Lung (tissue), 11 donors: ENCODE measurements at regions not wholly inside any gene's neighbourhood (a gene's known extent, or its start where the extent isn't known, plus 50 kb on each side); places are given as distances from the start of the nearest gene placed in this dataset.

Experiments used
- ATAC-seq: fragments of 200-7000 bp; cut with Tn5 transposase; one replicate; pipeline ENCODE4 v1.9.1; 2020; ENCODE audit warnings: moderate number of reproducible peaks; ENCODE audit not compliant: insufficient read depth, low FRiP score
- DNase-seq, 3 donors: peaks; one replicate each; pipeline ENCODE4 v3.0.0-alpha.2; 2013 to 2017
- H3K27ac ChIP-seq, 2 donors: one replicate each; pipeline ENCODE4 v1.5.1; 2013; ENCODE audit warnings: mild to moderate bottlenecking in 2 of 2, moderate library complexity in 2 of 2, control low read depth in 1 of 2, inconsistent platforms in 1 of 2, low read depth in 1 of 2, low read length in 1 of 2
- H3K27me3 ChIP-seq, 3 donors: one replicate each; pipeline ENCODE4 v1.5.1; 2013; ENCODE audit warnings: low read length in 2 of 3; ENCODE audit not compliant: control insufficient read depth in 3 of 3, insufficient read depth in 3 of 3
- H3K36me3 ChIP-seq, 4 donors: one replicate each; pipeline ENCODE4 v1.5.1; 2013; ENCODE audit warnings: low read length in 4 of 4, mild to moderate bottlenecking in 1 of 4, moderate library complexity in 1 of 4; ENCODE audit not compliant: control insufficient read depth in 4 of 4, insufficient read depth in 4 of 4
- H3K4me1 ChIP-seq, 5 donors: one replicate each; pipeline ENCODE4 v1.5.1; 2013; ENCODE audit warnings: low read length in 5 of 5, mild to moderate bottlenecking in 2 of 5, moderate library complexity in 1 of 5; ENCODE audit not compliant: control insufficient read depth in 5 of 5, insufficient read depth in 5 of 5
- H3K4me3 ChIP-seq: one replicate; pipeline ENCODE4 v1.5.1; 2013; ENCODE audit warnings: mild to moderate bottlenecking, control low read depth, moderate library complexity
- H3K9ac ChIP-seq, 2 donors: one replicate each; pipeline ENCODE4 v1.5.1; 2013; ENCODE audit warnings: low read length in 2 of 2, control low read depth in 1 of 2; ENCODE audit not compliant: insufficient read depth in 1 of 2
- H3K9me3 ChIP-seq, 4 donors: one replicate each; pipeline ENCODE4 v1.5.1; 2013; ENCODE audit warnings: low read length in 3 of 4, mild to moderate bottlenecking in 1 of 4, moderate library complexity in 1 of 4; ENCODE audit not compliant: control insufficient read depth in 4 of 4, insufficient read depth in 3 of 4
- WGBS, 2 donors: extraction: QIAGEN DNeasy Blood & Tissue Kit; methylation state at CpG; one replicate each; pipeline ENCODE4 v1.1.7; 2013; 5-methylcytosine and 5-hydroxymethylcytosine counted together
- TF ChIP-seq, protein P1 (sequence below): IDR thresholded peaks from 2 replicates; pipeline ENCODE4 v1.5.1; 2012; ENCODE audit warnings: mild to moderate bottlenecking; ENCODE audit errors: control extremely low read depth, extremely low read depth
- donor health status: control.
- donor health status: control.
- donor health status: Bipolar disorder and iron deficiency.
- donor health status: healthy.
- donor health status: DM: yes; HTN: yes; CAD: no.

DNA sequence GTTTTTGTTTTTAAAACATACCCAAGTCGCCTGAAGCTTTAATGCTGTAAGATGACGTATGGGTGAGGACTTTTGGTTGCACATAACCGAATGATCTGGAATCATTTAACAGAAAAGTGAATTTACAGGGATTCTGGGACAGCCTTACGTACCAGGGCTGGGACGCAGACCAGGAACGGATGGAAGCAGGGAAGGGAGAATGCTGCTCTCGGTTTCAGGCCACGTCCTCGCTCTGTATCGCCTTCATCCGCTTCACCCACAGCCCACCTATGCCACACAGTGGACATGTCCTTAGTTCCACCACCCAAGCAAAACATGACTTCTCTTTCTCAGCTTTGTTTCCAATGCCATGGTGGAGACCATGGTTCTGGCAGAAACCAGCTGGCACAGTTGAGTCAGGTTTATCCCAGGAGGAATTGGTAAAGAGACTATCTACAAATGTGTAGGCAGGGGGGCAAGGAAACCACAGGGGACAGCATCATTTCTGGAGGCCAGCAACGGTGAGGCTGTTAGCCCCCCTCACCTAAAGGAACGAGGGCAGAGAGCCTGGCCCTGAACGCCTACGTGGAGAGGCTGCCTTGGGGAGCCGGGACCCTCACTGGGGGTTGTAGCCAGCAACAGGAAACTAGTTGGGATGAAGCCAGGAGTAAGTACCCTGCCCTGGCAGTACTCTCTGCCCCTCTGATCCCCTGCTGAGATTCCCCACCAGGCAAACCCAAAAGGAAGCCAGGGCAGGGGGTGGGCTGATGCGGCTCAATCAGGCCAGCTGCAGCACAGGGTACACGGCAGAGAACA lies 132.5 kb downstream of the NDUFA10 start:
- DNase-seq = no peak
- peaks cover 0 to 1% (median 0%) of the 10 kb centered on the region in 4 donors for H3K9me3 ChIP-seq
- 93 to 94% methylated on average over 18 of the region's 18 CpGs for WGBS, 2 donors
- peaks cover 0 to 6% (median 0%) of the 10 kb centered on the region in 3 donors for H3K27me3 ChIP-seq
- no peak overlapping the region for H3K9ac ChIP-seq
- H3K4me3 ChIP-seq = no peak overlapping the region
- TF ChIP-seq, protein P1, sequence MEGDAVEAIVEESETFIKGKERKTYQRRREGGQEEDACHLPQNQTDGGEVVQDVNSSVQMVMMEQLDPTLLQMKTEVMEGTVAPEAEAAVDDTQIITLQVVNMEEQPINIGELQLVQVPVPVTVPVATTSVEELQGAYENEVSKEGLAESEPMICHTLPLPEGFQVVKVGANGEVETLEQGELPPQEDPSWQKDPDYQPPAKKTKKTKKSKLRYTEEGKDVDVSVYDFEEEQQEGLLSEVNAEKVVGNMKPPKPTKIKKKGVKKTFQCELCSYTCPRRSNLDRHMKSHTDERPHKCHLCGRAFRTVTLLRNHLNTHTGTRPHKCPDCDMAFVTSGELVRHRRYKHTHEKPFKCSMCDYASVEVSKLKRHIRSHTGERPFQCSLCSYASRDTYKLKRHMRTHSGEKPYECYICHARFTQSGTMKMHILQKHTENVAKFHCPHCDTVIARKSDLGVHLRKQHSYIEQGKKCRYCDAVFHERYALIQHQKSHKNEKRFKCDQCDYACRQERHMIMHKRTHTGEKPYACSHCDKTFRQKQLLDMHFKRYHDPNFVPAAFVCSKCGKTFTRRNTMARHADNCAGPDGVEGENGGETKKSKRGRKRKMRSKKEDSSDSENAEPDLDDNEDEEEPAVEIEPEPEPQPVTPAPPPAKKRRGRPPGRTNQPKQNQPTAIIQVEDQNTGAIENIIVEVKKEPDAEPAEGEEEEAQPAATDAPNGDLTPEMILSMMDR = no peak
- no peak for ATAC-seq
- H3K36me3 ChIP-seq = no peaks in the 10 kb centered on the region
- H3K27ac ChIP-seq = no peak overlapping the region
- peaks cover 0 to 31% (median 1%) of the 10 kb centered on the region in 5 donors for H3K4me1 ChIP-seq

DNA sequence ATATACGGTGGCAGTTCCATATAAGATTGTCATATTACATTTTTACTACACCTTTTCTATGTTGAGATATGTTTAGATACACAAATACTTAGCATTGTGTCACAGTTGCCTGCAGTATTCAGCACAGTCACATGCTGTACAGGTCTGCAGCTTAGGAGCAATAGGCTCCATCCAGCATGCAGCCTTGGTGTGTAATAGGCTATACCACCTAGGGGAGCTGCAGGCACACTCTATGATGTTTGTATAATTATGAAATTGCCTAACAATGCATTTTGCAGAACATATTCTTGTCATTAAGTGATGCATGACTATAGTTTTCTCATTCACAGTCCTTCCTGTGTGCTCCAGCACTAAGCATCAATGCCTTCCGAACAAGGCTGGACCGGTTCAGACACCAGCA lies 133.4 kb downstream of the NDUFA10 start:
- Histone ChIP-seq H3K4me1 (peaks cover 0 to 23% (median 0%) of the 10 kb centered on the region in 5 donors), H3K9ac (no peak overlapping the region)
- WGBS, 2 donors = 95 to 97% methylated on average over 3 of the region's 3 CpGs

DNA sequence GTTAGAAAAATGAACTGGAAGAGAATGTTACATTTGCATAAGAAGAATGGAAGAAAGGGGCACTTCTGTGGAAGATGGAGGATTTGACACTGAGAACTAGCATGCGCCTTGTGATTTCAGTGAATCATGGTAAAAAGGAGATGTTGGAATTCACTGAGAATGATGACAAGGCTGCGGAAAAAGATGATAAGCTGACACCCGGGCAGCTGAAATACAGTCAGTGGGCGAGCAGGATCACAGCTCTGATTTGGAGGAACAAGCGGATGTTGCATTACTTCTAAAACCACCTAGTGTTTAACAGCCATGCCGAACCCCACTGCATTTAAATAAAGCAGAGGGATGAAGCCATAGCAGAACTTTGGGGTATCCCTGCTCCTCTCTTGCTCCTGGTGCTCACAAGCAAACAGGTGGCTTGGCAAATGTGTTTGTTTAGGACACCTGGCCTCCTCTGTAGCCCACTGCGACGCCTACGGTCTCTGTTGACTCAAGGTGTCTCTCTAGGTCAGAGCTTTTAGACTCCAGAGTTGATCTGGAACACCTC lies 134.9 kb downstream of the NDUFA10 start:
- no peak for ATAC-seq
- Histone ChIP-seq H3K27me3 (peaks cover 0 to 6% (median 0%) of the 10 kb centered on the region in 3 donors), H3K4me1 (peaks cover 0 to 17% (median 0%) of the 10 kb centered on the region in 5 donors), H3K36me3 (no peaks in the 10 kb centered on the region), H3K9me3 (peaks cover 0 to 4% (median 0%) of the 10 kb centered on the region in 4 donors), H3K4me3 (no peak overlapping the region), H3K9ac (peak overlapping the region in 1 of 2 donors; percentile 32), H3K27ac (no peak overlapping the region)
- TF ChIP-seq, protein P1 = no peak
- 86 to 90% methylated on average over 9 of the region's 9 CpGs for WGBS, 2 donors
- DNase-seq = no peak

More for the DNA sequence above, 133.4 kb downstream of the NDUFA10 start:
- no peak overlapping the region for H3K4me3 ChIP-seq
- H3K27ac ChIP-seq = no peak overlapping the region
- no peaks in the 10 kb centered on the region for H3K36me3 ChIP-seq
- ATAC-seq = no peak
- peaks cover 0 to 6% (median 0%) of the 10 kb centered on the region in 3 donors for H3K27me3 ChIP-seq
- DNase-seq = no peak
- H3K9me3 ChIP-seq = peaks cover 0 to 1% (median 0%) of the 10 kb centered on the region in 4 donors
- TF ChIP-seq, protein P1 = no peak
